Lung (tissue), 11 donors: ENCODE measurements at regions not wholly inside any gene's neighbourhood (a gene's known extent, or its start where the extent isn't known, plus 50 kb on each side); places are given as distances from the start of the nearest gene placed in this dataset.

Experiments
- ATAC-seq: fragments of 200-7000 bp; cut with Tn5 transposase; one replicate; pipeline ENCODE4 v1.9.1; 2020; ENCODE audit warnings: moderate number of reproducible peaks; ENCODE audit not compliant: insufficient read depth, low FRiP score
- DNase-seq, 3 donors: peaks; one replicate each; pipeline ENCODE4 v3.0.0-alpha.2; 2013 to 2017
- H3K27ac ChIP-seq, 2 donors: one replicate each; pipeline ENCODE4 v1.5.1; 2013; ENCODE audit warnings: mild to moderate bottlenecking in 2 of 2, moderate library complexity in 2 of 2, control low read depth in 1 of 2, inconsistent platforms in 1 of 2, low read depth in 1 of 2, low read length in 1 of 2
- H3K27me3 ChIP-seq, 3 donors: one replicate each; pipeline ENCODE4 v1.5.1; 2013; ENCODE audit warnings: low read length in 2 of 3; ENCODE audit not compliant: control insufficient read depth in 3 of 3, insufficient read depth in 3 of 3
- H3K36me3 ChIP-seq, 4 donors: one replicate each; pipeline ENCODE4 v1.5.1; 2013; ENCODE audit warnings: low read length in 4 of 4, mild to moderate bottlenecking in 1 of 4, moderate library complexity in 1 of 4; ENCODE audit not compliant: control insufficient read depth in 4 of 4, insufficient read depth in 4 of 4
- H3K4me1 ChIP-seq, 5 donors: one replicate each; pipeline ENCODE4 v1.5.1; 2013; ENCODE audit warnings: low read length in 5 of 5, mild to moderate bottlenecking in 2 of 5, moderate library complexity in 1 of 5; ENCODE audit not compliant: control insufficient read depth in 5 of 5, insufficient read depth in 5 of 5
- H3K4me3 ChIP-seq: one replicate; pipeline ENCODE4 v1.5.1; 2013; ENCODE audit warnings: mild to moderate bottlenecking, control low read depth, moderate library complexity
- H3K9ac ChIP-seq, 2 donors: one replicate each; pipeline ENCODE4 v1.5.1; 2013; ENCODE audit warnings: low read length in 2 of 2, control low read depth in 1 of 2; ENCODE audit not compliant: insufficient read depth in 1 of 2
- H3K9me3 ChIP-seq, 4 donors: one replicate each; pipeline ENCODE4 v1.5.1; 2013; ENCODE audit warnings: low read length in 3 of 4, mild to moderate bottlenecking in 1 of 4, moderate library complexity in 1 of 4; ENCODE audit not compliant: control insufficient read depth in 4 of 4, insufficient read depth in 3 of 4
- WGBS, 2 donors: extraction: QIAGEN DNeasy Blood & Tissue Kit; methylation state at CpG; one replicate each; pipeline ENCODE4 v1.1.7; 2013; 5-methylcytosine and 5-hydroxymethylcytosine counted together
- TF ChIP-seq, protein P1 (sequence below): IDR thresholded peaks from 2 replicates; pipeline ENCODE4 v1.5.1; 2012; ENCODE audit warnings: mild to moderate bottlenecking; ENCODE audit errors: control extremely low read depth, extremely low read depth
- donor health status: control.
- donor health status: control.
- donor health status: Bipolar disorder and iron deficiency.
- donor health status: healthy.
- donor health status: DM: yes; HTN: yes; CAD: no.

DNA sequence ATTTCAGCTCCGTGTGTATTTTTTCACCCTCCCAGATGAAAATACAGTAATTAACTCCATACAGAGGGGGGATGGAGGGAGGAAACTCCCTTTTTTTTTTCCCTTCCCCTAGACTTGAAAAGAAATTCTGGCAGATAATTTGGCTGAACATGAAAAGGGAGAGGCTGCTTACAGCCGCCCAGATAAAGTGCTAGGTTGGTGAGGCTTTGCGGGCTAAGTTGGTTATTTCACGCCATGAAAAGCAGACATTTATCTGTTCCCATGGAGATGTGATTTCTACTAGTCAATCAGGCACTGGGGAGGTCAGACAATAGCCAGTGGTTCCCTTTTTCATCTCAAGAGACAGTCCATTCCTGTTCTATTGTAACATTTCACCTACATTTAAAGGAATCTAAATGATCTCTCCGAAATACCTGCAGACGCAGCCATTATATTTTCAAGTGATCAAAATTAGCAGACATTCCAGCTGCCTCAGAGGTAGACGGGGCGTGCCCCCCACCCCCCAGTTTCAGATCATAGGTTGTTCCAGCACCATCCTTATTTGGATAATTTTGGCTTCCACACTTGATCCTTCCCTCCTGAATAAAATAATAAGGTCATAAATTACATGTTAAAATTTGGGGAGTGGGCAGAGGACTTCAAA, 143.9 kb upstream of the ZNF217 start:
- TF ChIP-seq, protein P1, sequence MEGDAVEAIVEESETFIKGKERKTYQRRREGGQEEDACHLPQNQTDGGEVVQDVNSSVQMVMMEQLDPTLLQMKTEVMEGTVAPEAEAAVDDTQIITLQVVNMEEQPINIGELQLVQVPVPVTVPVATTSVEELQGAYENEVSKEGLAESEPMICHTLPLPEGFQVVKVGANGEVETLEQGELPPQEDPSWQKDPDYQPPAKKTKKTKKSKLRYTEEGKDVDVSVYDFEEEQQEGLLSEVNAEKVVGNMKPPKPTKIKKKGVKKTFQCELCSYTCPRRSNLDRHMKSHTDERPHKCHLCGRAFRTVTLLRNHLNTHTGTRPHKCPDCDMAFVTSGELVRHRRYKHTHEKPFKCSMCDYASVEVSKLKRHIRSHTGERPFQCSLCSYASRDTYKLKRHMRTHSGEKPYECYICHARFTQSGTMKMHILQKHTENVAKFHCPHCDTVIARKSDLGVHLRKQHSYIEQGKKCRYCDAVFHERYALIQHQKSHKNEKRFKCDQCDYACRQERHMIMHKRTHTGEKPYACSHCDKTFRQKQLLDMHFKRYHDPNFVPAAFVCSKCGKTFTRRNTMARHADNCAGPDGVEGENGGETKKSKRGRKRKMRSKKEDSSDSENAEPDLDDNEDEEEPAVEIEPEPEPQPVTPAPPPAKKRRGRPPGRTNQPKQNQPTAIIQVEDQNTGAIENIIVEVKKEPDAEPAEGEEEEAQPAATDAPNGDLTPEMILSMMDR = no peak
- Histone ChIP-seq H3K27me3 (no peaks in the 10 kb centered on the region), H3K9ac (peak overlapping the region; percentile 1 to 86), H3K9me3 (no peaks in the 10 kb centered on the region), H3K4me3 (no peak overlapping the region), H3K4me1 (peaks cover 0 to 58% (median 24%) of the 10 kb centered on the region in 5 donors), H3K27ac (peak overlapping the region in 1 of 2 donors; percentile 51), H3K36me3 (no peaks in the 10 kb centered on the region)
- peak; percentile 32 to 78 (median 77) for DNase-seq
- 48 to 67% methylated on average over 8 of the region's 8 CpGs for whole genome bisulfite sequencing, 2 donors
- ATAC-seq = no peak

DNA sequence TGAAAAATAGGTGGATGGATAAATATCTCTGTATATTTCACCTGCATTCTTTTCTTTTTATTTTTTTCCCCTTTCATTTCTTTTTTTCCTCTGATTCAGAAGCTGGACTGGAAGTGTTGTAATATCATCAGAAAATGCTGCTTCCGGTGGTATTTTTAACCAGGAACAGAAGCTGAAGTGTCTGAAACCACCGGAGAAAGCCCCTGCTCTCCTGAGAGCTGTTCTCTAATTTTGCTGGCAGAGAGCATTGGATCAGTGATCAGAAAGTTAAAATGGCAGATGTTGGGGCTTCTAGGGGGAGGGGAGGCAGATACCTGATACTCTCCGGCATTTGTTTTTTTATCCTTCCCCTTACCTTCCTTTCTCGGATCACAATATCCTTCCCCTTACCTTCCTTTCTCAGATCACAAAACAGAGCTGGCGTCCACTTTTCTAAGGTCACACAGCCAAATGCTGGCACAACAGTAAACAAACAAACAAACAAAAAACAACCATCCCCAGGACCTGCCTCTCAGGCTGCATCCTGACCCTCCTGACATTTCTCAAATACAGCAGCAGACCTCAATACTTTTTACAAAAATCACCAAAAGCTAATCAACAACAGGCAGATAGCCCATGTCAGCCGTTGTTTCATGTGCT, 143.2 kb upstream of the ZNF217 start:
- TF ChIP-seq, protein P1 = no peak
- peak overlapping the region in 1 of 2 donors; percentile 14 for H3K9ac ChIP-seq
- no peaks in the 10 kb centered on the region for H3K9me3 ChIP-seq
- H3K4me3 ChIP-seq = no peak overlapping the region
- H3K36me3 ChIP-seq = no peaks in the 10 kb centered on the region
- DNase-seq = peak in 2 of 3 donors; percentile 65
- no peaks in the 10 kb centered on the region for H3K27me3 ChIP-seq
- H3K4me1 ChIP-seq = peaks cover 0 to 58% (median 24%) of the 10 kb centered on the region in 5 donors
- no peak for ATAC-seq
- WGBS, 2 donors = 11 to 22% methylated on average over 6 of the region's 6 CpGs
- H3K27ac ChIP-seq = peak overlapping the region in 1 of 2 donors; percentile 41

- Histone ChIP-seq H3K4me1 (peaks cover 0 to 58% (median 24%) of the 10 kb centered on the region in 5 donors), H3K27me3 (no peaks in the 10 kb centered on the region), H3K36me3 (no peaks in the 10 kb centered on the region), H3K9me3 (no peaks in the 10 kb centered on the region), H3K9ac (no peak overlapping the region), H3K27ac (no peak overlapping the region), H3K4me3 (no peak overlapping the region)
- peak in 2 of 3 donors; percentile 27 to 55 for DNase-seq
- WGBS, 2 donors = 52 to 60% methylated on average over 7 of the region's 7 CpGs
- no peak for ATAC-seq
- TF ChIP-seq, protein P1 = no peak
Observed at GRCh38 chr20:53736122-53736756, 142.6 kb upstream of the ZNF217 start.
